Activated CD4-positive, alpha-beta T cell treated with anti-CD3 and anti-CD28 coated beads for 48 hours (primary cell): ENCODE measurements at regions not wholly inside any gene's neighbourhood (a gene's known extent, or its start where the extent isn't known, plus 50 kb on each side); places are given as distances from the start of the nearest gene placed in this dataset.
"Not testable (repeated sequence)": the region's sequence is repeated elsewhere in the genome, so short reads cannot be mapped to it uniquely, and the experiment has no call there.

ENCODE experiments used
- DNase-seq: peaks from one replicate; pipeline ENCODE4 v3.0.0-alpha.2; 2020

DNA sequence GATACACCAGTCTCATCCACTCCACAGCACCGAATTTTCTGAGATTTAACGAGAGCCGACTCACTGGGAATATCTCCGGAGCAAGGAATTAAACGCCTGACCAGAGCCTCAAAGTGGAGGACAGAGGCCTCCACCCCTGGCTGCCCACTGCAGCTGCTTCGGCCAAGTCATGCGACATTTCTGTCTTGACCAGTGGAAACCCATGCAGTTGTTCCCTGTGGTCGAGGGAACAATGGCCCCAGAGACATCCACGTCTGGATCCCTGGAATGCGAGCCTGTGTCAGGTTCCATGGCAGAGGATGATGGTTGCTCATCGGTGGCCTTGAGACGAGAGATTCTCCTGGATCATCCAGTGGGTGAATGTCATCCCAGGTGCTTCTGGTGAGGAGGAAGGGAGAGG lies 65.7 kb upstream of the INSIG1 start:
- DNase-seq, result no peak

- DNase-seq, result no peak
Measured at GRCh38 chr7:155232911-155233310, 64.8 kb upstream of the INSIG1 start.

GRCh38 chr7:155233311-155234157 lies 64.1 kb upstream of the INSIG1 start:
- no peak for DNase-seq

- DNase-seq, result no peak
Measured at GRCh38 chr7:155234158-155234492, 63.6 kb upstream of the INSIG1 start.

- no peak for DNase-seq
Measured at GRCh38 chr7:155234950-155235789, 62.5 kb upstream of the INSIG1 start.

- DNase-seq, result no peak
Measured at GRCh38 chr7:155236386-155236785, 61.3 kb upstream of the INSIG1 start.

DNA sequence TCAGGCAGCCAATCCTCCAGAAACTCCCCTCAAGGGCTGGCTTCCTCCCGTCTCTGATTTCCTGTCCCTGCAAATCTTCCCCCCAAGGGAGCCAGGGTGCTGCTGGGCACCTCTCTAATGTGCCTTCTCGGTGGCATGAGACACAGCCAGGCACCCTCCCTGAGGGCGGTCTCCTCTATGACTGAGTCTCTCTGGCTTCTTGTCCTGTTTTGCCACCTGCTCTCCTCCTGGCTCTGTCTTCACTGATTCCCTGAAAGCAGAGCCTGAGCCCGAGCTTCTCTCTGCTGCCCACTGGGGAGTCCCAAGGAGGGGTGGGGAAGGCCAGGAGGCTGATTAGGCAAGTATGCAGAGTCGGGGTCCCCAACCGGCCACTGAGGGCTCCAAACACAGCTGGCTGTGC lies 60.4 kb upstream of the INSIG1 start:
- DNase-seq, result no peak

- no peak for DNase-seq
Measured at GRCh38 chr7:155237730-155238129, 59.9 kb upstream of the INSIG1 start.

DNA sequence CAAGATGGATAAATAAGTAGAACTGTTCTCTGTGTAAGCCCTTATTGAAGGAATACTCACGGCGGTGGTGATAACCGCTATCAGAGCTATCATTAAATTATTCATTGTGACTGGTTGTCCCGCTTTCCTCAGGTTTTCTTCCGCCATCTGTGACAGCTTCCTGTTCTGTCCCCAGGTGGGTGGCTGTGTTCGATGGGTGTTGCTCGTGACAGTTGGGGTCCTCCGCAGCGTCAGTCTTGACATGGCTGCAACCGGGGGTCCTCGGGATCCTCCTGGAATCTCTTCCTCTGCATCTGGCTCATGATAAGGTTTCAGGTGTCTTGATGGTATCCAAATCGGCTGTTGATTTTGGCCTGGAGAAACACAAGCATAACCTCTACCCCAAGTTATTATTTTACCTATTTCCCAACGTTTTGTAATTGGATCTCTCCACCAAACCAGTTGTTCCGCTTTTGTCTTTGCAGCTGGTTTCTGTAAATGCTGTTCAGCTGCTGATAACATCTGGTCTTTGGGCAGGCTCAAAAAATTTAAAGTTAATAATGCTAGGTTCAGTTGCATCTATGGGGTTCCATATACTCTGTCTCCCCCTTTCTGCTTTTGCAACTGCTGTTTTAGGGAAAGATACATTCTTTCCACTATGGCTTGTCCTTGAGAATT lies 58.1 kb upstream of the INSIG1 start:
- not testable (repeated sequence) for DNase-seq

DNA sequence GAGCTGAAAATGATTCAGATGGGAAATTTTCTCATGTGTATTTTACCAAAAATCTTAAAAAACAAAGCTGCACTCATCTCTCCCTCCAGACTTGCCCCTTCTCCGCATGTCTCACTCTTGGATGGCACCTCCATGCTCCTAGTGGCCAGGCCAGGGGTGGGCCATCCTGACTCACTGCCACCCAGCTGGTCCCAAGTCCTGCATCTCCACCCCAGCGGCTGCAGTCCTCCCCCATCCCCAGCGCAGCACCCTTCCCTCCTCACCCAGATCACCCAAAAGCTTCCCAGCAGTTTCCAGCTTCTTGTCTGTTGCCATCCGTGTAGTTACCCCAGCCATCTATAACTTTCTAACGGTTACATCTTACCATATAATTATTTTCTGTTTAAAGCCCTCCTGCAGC lies 53.0 kb upstream of the INSIG1 start:
- no peak for DNase-seq

DNA sequence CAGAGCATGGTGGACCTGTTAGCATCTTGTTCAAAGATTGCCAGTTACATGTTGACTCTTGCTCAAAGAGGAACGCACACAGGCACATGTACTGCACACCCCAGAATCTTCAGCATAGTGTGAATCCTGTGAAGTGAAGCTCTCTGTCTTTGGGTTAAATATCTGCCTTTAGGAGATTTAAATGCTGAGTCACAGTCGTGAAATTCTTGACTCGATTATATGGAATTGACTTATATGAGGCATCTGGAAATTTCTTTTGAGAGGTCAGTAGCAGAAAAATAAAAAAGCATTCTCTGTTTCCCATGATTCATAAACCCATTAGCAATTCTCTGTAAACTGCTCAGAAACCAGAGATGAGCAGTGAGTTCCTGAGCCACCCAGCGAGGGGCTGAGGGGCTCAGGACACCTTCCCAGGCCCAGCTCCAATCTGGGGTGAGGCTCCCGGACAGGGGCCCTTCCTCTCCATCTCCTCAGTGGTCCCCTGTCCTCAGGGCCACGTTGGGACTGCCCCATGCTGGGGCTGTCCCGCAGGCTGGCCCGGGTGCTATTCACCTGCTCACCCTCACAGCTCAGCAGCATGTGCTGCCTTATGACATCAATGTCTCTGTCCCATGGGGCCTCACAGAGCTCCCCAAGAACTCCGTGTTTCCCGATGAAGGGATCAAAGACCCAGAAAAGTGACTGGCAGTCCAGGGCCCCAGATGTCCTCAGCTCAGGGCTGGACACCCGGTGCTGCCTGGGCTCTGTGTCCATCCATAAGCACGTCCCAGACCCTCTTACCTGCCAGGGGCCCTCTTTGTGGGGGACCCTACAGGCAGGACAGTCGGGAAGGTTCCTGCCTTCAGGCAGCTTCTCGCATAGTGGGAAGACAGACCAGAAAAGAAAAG lies 50.0 kb upstream of the INSIG1 start:
- DNase-seq, result no peak
